Heart right ventricle (tissue), 16 donors: ENCODE measurements at regions not wholly inside any gene's neighbourhood (a gene's known extent, or its start where the extent isn't known, plus 50 kb on each side); places are given as distances from the start of the nearest gene placed in this dataset.
A peak's percentile ranks its signal among the peaks of the same experiment; 100 is the strongest.

Experiments used
- ATAC-seq, 8 donors: fragments of 200-7000 bp; cut with Tn5 transposase; one replicate each; pipeline ENCODE4 v1.9.1; 2020; ENCODE audit warnings: mild to moderate bottlenecking in 8 of 8, moderate library complexity in 8 of 8, moderate number of reproducible peaks in 1 of 8
- DNase-seq, 2 donors: peaks; one replicate each; pipeline ENCODE4 v3.0.0-alpha.2; 2020
- H3K27ac ChIP-seq, 10 donors: fragments of 200-600 bp; sonication (generic) in 2 of 10; one replicate each; pipeline versions ENCODE4 v1.5.0 to v1.8.0; 2020 to 2022; ENCODE audit warnings: mild to moderate bottlenecking in 3 of 10
- H3K27me3 ChIP-seq, 7 donors: fragments of 200-600 bp; one replicate each; pipeline ENCODE4 v1.8.0; 2021 to 2022; ENCODE audit warnings: mild to moderate bottlenecking in 2 of 7
- H3K36me3 ChIP-seq, 9 donors: fragments of 200-600 bp; sonication (generic) in 1 of 9; one replicate each; pipeline versions ENCODE4 v1.5.0 to v1.8.0; 2020 to 2022; ENCODE audit warnings: mild to moderate bottlenecking in 2 of 9
- H3K4me1 ChIP-seq, 9 donors: fragments of 200-600 bp; sonication (generic) in 1 of 9; one replicate each; pipeline versions ENCODE4 v1.5.0 to v1.8.0; 2020 to 2022; ENCODE audit warnings: mild to moderate bottlenecking in 4 of 9
- H3K4me3 ChIP-seq, 10 donors: fragments of 200-600 bp; sonication (generic) in 2 of 10; one replicate each; pipeline versions ENCODE4 v1.5.0 to v1.8.0; 2020 to 2022; ENCODE audit warnings: mild to moderate bottlenecking in 7 of 10, moderate library complexity in 2 of 10
- H3K9me3 ChIP-seq, 11 donors: fragments of 200-600 bp in 10 of 11; sonication (generic) in 2 of 11; one replicate each; pipeline versions ENCODE4 v1.5.0 to v1.8.0; 2013 to 2022; ENCODE audit warnings: mild to moderate bottlenecking in 2 of 11, control low read depth in 1 of 11, moderate library complexity in 1 of 11
- WGBS, 2 donors: extraction: QIAGEN DNeasy Blood & Tissue Kit; methylation state at CpG; one replicate each; pipeline ENCODE4 v1.1.7; 2013; ENCODE audit warnings: inconsistent platforms in 1 of 2; 5-methylcytosine and 5-hydroxymethylcytosine counted together
- intact Hi-C, 10 donors: fragments of 100-400 bp; cut with DNase I; formaldehyde crosslinking; loops; one replicate each; pipeline versions ENCODE4 v1.11.1 to v1.14.2; 2022
- TF ChIP-seq, protein P1 (sequence below), 9 donors: fragments of 200-600 bp; sonication (generic) in 2 of 9; IDR thresholded peaks; one replicate each; pipeline versions ENCODE4 v1.5.0 to v1.8.0; 2021 to 2022; ENCODE audit warnings: antibody characterized with exemption in 9 of 9, mild to moderate bottlenecking in 5 of 9, moderate library complexity in 1 of 9
- donor health status: Arrhythmogenic right ventricular cardiomyopathy.
- donor health status: ischemic (EF 13 %, LVEDD 7.1; RV severe dilation, severe dysfunction).
- donor health status: healthy with polysubstance abuse.
- donor health status: DM: no; HTN: yes; CAD: no.
- donor health status: DM: no; HTN: no; CAD: no.
- donor health status: ischemic (EF 25% LVEDD 6.9; RV normal size, moderate dysfunction).
- donor health status: ischemic (EF 25% LVEDD 5.7; RV mildly dilated, moderate dysfunction).
- donor health status: healthy.
- donor health status: DM: yes; HTN: yes; CAD: no.
- donor health status: Ischemic cardiomyopathy.
- donor health status: ischemic (EF 35%, LVEDD 5.7; RV mildly dilated, moderate dysfunction).
- donor health status: nonischemic (EF 11% LVEDD 7.7; RV severe dilation, severe dysfunction).
- donor health status: DM: yes; HTN: yes; CAD: no.
- donor health status: PGD.
- donor health status: ischemic (EF 29% LVEDD 5.4; RV normal size, mild dysfunction).
- donor health status: nonischemic (EF 23%, LVEDD 6.1; RV moderate dilation, normal function).

DNA sequence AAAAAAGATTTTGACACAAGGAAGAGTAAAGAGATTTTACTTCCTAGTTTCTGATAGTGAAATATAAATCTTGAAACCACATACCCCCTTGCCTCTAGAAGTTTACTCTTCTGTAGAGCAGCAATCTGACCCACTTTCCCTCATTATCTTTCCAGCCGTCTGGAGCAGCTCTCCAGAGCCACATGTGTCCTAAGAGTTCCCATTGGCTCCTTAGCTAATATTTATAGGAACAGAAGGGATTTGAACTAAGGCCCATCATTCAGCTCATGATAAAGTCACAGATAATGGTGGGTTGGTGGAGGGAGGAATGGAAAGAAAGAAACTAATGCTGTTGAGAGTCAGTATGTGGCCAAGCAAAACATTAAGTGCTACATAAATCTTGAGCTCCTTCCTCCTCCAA is 121.8 kb downstream of the INHBA start:
- H3K4me1 ChIP-seq = no peaks in the 10 kb centered on the region
- intact Hi-C loops = no loop called here
- no peaks in the 10 kb centered on the region for H3K27me3 ChIP-seq
- ATAC-seq = peak in 3 of 8 donors; percentile 30 to 37 (median 33)
- H3K36me3 ChIP-seq = no peaks in the 10 kb centered on the region
- TF ChIP-seq, protein P1, sequence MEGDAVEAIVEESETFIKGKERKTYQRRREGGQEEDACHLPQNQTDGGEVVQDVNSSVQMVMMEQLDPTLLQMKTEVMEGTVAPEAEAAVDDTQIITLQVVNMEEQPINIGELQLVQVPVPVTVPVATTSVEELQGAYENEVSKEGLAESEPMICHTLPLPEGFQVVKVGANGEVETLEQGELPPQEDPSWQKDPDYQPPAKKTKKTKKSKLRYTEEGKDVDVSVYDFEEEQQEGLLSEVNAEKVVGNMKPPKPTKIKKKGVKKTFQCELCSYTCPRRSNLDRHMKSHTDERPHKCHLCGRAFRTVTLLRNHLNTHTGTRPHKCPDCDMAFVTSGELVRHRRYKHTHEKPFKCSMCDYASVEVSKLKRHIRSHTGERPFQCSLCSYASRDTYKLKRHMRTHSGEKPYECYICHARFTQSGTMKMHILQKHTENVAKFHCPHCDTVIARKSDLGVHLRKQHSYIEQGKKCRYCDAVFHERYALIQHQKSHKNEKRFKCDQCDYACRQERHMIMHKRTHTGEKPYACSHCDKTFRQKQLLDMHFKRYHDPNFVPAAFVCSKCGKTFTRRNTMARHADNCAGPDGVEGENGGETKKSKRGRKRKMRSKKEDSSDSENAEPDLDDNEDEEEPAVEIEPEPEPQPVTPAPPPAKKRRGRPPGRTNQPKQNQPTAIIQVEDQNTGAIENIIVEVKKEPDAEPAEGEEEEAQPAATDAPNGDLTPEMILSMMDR (IDR thresholded peaks at IDR 0.05) = no peak
- no peak overlapping the region for H3K4me3 ChIP-seq
- DNase-seq = no peak
- 39 to 46% methylated on average over 1 of the region's 1 CpG for WGBS, 2 donors
- H3K9me3 ChIP-seq = no peaks in the 10 kb centered on the region
- H3K27ac ChIP-seq = no peak overlapping the region

DNA sequence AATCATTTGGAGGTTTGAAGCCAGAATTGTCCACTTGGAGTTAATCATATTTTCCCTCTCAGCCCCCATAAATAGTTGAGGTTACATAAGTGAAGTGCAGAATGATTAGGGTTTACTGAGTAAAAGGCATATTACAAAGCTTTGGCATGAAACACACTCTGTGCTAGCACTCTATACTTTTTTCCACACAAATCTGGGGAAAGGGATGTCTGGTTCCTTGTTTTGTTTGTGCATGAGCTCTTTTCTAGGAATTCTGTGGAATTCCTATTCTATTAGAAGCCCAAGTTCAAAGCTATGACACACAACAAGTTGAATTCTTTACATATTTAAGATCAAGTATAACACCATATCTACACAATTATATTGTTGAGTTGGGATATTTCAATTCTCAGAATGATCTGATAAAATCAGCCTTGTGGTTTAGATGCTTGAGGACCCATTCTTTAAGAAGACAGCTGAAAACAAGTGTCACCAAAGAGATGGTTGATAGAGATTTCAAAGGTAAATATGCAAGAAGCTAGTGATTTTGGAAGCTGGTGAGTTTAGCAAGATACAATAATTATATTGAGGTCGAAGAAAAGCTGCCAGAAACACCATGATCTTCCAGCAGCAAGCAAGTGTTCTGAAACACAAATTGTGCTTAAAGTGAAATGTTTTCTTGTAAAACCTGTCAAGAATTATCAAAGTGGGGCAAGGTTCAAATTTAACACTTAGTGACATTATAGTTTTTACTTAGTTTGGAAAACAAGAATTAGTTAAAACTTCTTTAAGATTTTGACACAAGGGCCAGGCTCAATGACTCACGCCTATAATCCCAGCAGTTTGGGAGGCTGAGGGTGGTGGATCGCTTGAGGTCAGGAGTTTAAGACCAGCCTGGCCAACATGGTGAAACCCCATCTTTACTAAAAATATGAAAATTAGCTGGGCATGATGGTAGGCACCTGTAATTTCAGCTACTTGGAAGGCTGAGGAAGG is 122.6 kb downstream of the INHBA start:
- Histone ChIP-seq H3K36me3 (no peaks in the 10 kb centered on the region), H3K27me3 (no peaks in the 10 kb centered on the region), H3K27ac (no peak overlapping the region), H3K4me1 (no peaks in the 10 kb centered on the region), H3K9me3 (no peaks in the 10 kb centered on the region), H3K4me3 (no peak overlapping the region)
- ATAC-seq (no peak), DNase-seq (no peak)
- 74 to 79% methylated on average over 3 of the region's 3 CpGs for WGBS, 2 donors
- intact Hi-C loops = no loop called here
- TF ChIP-seq, protein P1 (IDR thresholded peaks at IDR 0.05) = no peak

DNA sequence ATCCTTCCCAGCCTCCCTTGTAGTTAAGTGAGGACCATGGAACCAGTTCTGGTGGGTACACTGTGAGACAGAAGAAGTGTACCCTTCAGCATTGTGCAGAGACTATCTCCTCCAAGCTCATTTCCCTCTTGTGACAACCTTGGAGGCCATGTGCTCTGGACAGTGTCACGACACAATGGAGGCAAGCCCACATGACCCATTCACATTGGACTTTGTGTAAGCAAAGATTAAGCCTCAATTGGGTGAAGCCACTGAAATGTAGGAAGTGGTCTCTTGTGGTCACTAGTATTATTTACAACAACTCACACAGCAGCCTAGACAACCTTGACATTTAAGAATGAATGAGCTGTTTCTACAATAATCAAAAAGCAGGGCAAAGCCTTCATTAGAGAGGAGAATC is 124.2 kb downstream of the INHBA start:
- peaks cover 0 to 5% (median 0%) of the 10 kb centered on the region in 9 donors for H3K4me1 ChIP-seq
- ATAC-seq (no peak), DNase-seq (no peak)
- TF ChIP-seq, protein P1 (IDR thresholded peaks at IDR 0.05) = no peak
- H3K9me3 ChIP-seq = no peaks in the 10 kb centered on the region
- H3K36me3 ChIP-seq = no peaks in the 10 kb centered on the region
- 75 to 94% methylated on average over 1 of the region's 1 CpG for WGBS, 2 donors
- no peak overlapping the region for H3K4me3 ChIP-seq
- no peak overlapping the region for H3K27ac ChIP-seq
- H3K27me3 ChIP-seq = no peaks in the 10 kb centered on the region
- intact Hi-C loops = no loop called here

DNA sequence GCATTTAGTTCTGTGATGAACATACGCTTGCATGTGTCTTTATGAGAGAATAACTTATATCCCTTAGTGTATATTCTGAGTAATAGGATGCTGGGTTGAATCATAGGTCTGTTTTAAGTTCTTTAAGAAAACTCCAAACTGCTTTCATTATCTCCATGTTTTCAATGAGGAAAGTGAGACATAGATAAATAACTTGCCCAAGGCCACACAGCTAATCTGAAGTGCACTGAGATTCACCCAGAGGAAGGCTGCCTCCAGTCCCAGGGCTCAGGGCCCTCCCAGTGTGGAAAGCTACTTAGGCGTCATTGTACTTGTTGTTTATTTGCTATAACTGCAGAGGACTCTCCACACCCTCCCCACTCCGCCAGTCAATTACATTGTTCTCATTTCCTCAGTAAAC is 126.7 kb downstream of the INHBA start:
- no peak for ATAC-seq
- H3K27ac ChIP-seq = no peak overlapping the region
- no peak for DNase-seq
- no peaks in the 10 kb centered on the region for H3K27me3 ChIP-seq
- intact Hi-C loops = no loop called here
- H3K36me3 ChIP-seq = no peaks in the 10 kb centered on the region
- TF ChIP-seq, protein P1 (IDR thresholded peaks at IDR 0.05) = no peak
- H3K4me3 ChIP-seq = no peak overlapping the region
- 80 to 91% methylated on average over 3 of the region's 3 CpGs for WGBS, 2 donors
- no peaks in the 10 kb centered on the region for H3K9me3 ChIP-seq
- H3K4me1 ChIP-seq = peaks cover 0 to 7% (median 0%) of the 10 kb centered on the region in 9 donors
